ENCODE measurements at regions not wholly inside any gene's neighbourhood (a gene's known extent, or its start where the extent isn't known, plus 50 kb on each side); places are given as distances from the start of the nearest gene placed in this dataset.

DNA sequence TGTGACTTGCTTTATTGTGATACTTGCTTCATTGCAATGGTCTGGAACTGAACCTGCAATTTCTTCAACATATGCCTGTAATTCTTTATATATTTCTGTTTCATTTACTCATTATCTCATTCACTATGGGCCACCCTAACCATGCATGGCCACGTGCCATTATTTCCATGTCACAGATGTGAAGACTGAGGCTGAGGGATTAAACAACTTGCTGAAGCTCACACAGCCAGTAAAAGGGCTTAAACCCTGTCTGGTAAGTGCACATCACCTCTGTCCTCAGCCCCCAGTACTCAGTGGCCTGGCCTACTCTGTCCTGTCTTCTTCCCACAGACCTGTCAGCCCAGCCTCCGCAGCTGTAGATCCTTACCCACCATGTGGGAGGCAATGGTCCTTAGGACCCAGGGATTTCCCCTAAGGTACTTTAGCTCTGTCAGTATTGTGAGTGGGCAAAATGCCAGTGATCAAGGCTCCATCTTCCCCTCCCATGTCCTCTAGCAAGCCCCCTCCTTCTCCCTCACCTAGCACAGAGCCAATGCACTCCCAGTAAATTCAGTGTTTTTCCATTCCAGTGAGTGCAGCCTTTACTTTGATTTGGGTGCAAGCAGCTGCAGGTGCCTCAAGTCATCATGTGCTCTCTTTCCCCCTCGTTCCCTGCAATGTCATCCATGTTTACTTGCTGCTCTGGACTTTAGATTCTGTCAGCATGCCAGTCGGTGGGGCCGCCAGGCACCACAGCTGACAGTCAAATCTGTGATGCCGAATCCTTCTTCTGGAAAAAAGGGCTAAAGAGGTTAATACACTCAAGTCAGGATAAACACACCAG lies 228.2 kb upstream of the PROX1 start:
- TF ChIP-seq, protein P1, sequence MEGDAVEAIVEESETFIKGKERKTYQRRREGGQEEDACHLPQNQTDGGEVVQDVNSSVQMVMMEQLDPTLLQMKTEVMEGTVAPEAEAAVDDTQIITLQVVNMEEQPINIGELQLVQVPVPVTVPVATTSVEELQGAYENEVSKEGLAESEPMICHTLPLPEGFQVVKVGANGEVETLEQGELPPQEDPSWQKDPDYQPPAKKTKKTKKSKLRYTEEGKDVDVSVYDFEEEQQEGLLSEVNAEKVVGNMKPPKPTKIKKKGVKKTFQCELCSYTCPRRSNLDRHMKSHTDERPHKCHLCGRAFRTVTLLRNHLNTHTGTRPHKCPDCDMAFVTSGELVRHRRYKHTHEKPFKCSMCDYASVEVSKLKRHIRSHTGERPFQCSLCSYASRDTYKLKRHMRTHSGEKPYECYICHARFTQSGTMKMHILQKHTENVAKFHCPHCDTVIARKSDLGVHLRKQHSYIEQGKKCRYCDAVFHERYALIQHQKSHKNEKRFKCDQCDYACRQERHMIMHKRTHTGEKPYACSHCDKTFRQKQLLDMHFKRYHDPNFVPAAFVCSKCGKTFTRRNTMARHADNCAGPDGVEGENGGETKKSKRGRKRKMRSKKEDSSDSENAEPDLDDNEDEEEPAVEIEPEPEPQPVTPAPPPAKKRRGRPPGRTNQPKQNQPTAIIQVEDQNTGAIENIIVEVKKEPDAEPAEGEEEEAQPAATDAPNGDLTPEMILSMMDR (IDR thresholded peaks at IDR 0.05) = no peak
- no peak for TF ChIP-seq JUND (IDR thresholded peaks at IDR 0.05)
- TF ChIP-seq, protein P2, sequence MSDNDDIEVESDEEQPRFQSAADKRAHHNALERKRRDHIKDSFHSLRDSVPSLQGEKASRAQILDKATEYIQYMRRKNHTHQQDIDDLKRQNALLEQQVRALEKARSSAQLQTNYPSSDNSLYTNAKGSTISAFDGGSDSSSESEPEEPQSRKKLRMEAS (IDR thresholded peaks at IDR 0.05; ENCODE audit: low read depth) = no peak
- no peak for TF ChIP-seq NRF1 (IDR thresholded peaks at IDR 0.05; ENCODE audit: low read depth, low read length)
- TF ChIP-seq RFX5 (IDR thresholded peaks at IDR 0.05; ENCODE audit: low read length) = no peak
- TF ChIP-seq, protein P3, sequence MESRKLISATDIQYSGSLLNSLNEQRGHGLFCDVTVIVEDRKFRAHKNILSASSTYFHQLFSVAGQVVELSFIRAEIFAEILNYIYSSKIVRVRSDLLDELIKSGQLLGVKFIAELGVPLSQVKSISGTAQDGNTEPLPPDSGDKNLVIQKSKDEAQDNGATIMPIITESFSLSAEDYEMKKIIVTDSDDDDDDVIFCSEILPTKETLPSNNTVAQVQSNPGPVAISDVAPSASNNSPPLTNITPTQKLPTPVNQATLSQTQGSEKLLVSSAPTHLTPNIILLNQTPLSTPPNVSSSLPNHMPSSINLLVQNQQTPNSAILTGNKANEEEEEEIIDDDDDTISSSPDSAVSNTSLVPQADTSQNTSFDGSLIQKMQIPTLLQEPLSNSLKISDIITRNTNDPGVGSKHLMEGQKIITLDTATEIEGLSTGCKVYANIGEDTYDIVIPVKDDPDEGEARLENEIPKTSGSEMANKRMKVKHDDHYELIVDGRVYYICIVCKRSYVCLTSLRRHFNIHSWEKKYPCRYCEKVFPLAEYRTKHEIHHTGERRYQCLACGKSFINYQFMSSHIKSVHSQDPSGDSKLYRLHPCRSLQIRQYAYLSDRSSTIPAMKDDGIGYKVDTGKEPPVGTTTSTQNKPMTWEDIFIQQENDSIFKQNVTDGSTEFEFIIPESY (IDR thresholded peaks at IDR 0.05; ENCODE audit: borderline replicate concordance, low read depth) = no peak

Data from SK-N-SH (cell line).